HAP-1 (cell line): ENCODE measurements at regions not wholly inside any gene's neighbourhood (a gene's known extent, or its start where the extent isn't known, plus 50 kb on each side); places are given as distances from the start of the nearest gene placed in this dataset.

Source experiments
- DNase-seq, 2 experiments: peaks; one replicate each; pipeline ENCODE4 v3.0.0-alpha.2; 2016 to 2020; ENCODE audit warnings: low spot score in 2 of 2
- H3K27me3 ChIP-seq: fragments of 250-450 bp; sonication (Bioruptor Pico); 2 replicates; pipeline ENCODE4 v1.5.1; 2020; ENCODE audit warnings: low read depth, mild to moderate bottlenecking, moderate library complexity
- H3K36me3 ChIP-seq: fragments of 250-450 bp; sonication (Bioruptor Pico); replicated peaks from 2 replicates; pipeline ENCODE4 v1.5.1; 2020; ENCODE audit warnings: mild to moderate bottlenecking
- H3K4me1 ChIP-seq: fragments of 250-450 bp; sonication (Bioruptor Pico); 2 replicates; pipeline ENCODE4 v1.5.1; 2020; ENCODE audit warnings: mild to moderate bottlenecking
- H3K4me3 ChIP-seq: fragments of 250-450 bp; sonication (Bioruptor Pico); 2 replicates; pipeline ENCODE4 v1.5.1; 2020; ENCODE audit warnings: mild to moderate bottlenecking, moderate library complexity
- H3K9me3 ChIP-seq: fragments of 250-450 bp; sonication (Bioruptor Pico); 2 replicates; pipeline ENCODE4 v1.5.1; 2020; ENCODE audit warnings: mild to moderate bottlenecking, moderate library complexity
- in situ Hi-C: fragments of 300-500 bp; cut with MboI; formaldehyde crosslinking; loops from 3 replicates; pipeline ENCODE4 v1.14.3; 2020; ENCODE audit warnings: low sequenced_read_pairs, inconsistent platforms, mixed read lengths

DNA sequence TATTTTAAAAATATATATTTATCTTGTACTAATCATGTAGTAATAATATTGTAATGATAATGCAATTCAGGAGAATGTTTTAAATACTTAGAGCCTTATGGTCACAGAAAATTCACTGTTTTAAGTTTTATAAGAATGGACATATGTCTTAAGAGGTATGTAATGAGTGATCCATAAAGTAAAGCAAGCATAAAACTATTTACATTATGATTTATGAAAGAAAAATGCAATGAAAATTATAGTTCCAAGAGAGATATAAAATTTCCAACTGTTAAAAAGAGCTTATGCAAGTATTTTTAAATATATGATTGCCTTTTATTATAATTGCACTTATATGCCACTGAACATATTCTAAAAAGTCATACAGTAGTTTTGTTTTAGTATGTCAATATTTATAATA is 157.5 kb upstream of the TARS1 start:
- H3K4me1 ChIP-seq, result no peaks in the 10 kb centered on the region
- in situ Hi-C loops, result no loop called here
- DNase-seq, result no peak
- no peaks in the 10 kb centered on the region; the same call in 1 of the 2 replicates for H3K27me3 ChIP-seq
- H3K4me3 ChIP-seq, result no peak overlapping the region
- H3K9me3 ChIP-seq, result no peaks in the 10 kb centered on the region
- no peaks in the 10 kb centered on the region for H3K36me3 ChIP-seq

- H3K27me3 ChIP-seq, result peaks cover 4% of the 10 kb centered on the region; the same call in 1 of the 2 replicates
- no peaks in the 10 kb centered on the region for H3K4me1 ChIP-seq
- H3K36me3 ChIP-seq, result no peaks in the 10 kb centered on the region
- H3K9me3 ChIP-seq, result no peaks in the 10 kb centered on the region
- in situ Hi-C loops, result no loop called here
- no peak for DNase-seq
- no peak overlapping the region for H3K4me3 ChIP-seq
Measured at GRCh38 chr5:33284681-33285080, 156.1 kb upstream of the TARS1 start.

GRCh38 chr5:33287242-33287641 is 153.5 kb upstream of the TARS1 start:
- no peaks in the 10 kb centered on the region for H3K4me1 ChIP-seq
- no peaks in the 10 kb centered on the region for H3K9me3 ChIP-seq
- H3K36me3 ChIP-seq, result no peaks in the 10 kb centered on the region
- no peak for DNase-seq
- H3K27me3 ChIP-seq, result peaks cover 5% of the 10 kb centered on the region; the same call in 1 of the 2 replicates
- no peak overlapping the region for H3K4me3 ChIP-seq
- in situ Hi-C loops, result no loop called here

DNA sequence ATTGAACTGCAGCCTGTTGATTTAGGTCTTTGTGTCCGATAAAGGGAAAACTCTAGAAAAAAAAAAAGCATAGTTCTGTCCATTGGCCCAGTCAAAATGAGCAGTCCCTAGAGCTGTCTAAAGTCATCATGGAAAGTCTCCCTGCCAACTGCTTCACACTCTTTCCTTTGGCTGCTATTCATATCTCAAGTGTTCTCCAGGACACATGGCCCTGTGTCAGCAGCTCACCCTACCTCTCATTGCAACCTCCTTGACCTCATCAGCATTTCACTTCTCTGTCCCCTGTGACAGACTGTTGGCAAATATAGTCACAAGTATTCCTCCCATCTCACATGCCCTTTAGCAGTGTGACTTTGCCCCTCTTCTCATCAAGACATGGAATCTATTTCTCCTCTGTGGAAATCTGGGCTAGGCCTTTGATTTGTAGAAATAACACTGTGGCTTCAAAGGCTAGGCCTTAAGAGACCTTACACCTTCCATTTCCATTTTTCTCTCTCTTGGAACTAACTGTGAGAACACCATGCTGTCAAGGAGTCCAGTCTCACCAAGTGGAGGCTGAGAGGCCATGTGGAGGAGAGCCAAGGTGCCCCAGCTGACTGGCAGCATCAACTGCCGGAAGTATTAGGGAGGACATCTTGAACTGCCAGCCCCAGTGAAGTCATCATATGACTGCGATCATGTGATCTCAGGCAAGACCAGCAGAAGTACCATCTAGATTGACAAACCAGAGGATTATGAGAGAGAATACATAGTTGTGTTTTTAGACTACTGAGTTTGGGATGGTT is 149.4 kb upstream of the TARS1 start:
- no peak for DNase-seq
- in situ Hi-C loops, result no loop called here

DNA sequence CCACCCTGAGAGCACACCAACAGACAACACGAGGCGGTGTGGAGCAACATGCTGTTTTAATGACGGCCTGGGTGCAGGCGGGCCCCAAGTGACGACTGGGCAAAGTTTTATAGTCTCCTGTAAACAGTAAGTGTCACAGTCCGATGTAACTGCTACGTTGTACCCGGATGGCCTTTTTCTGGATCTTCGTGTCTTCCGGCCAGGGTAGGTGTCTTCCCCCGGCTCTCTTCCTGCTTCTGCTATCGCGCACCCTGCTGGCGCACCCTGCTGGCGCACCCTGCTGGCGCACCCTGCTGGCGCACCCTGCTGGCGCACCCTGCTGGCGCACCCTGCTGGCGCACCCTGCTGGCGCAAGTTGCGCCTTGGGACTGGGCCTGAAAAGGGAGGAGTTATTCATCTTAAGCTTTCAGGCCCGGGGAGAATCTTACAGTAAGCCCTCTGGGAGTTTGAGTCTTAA is 143.0 kb upstream of the TARS1 start:
- no peak overlapping the region for H3K4me3 ChIP-seq
- DNase-seq, result peak in 1 of 2 experiments; percentile 9
- H3K4me1 ChIP-seq, result peaks cover 14% of the 10 kb centered on the region
- in situ Hi-C loops, result no loop called here
- no peaks in the 10 kb centered on the region for H3K9me3 ChIP-seq
- no peaks in the 10 kb centered on the region for H3K36me3 ChIP-seq
- peaks cover 31% of the 10 kb centered on the region for H3K27me3 ChIP-seq

More for the DNA sequence above, 149.4 kb upstream of the TARS1 start:
- no peaks in the 10 kb centered on the region for H3K4me1 ChIP-seq
- H3K36me3 ChIP-seq, result no peaks in the 10 kb centered on the region
- peaks cover 26% of the 10 kb centered on the region; the same call in 1 of the 2 replicates for H3K27me3 ChIP-seq
- no peak overlapping the region for H3K4me3 ChIP-seq
- no peaks in the 10 kb centered on the region for H3K9me3 ChIP-seq

- no peak overlapping the region for H3K4me3 ChIP-seq
- in situ Hi-C loops, result no loop called here
- no peaks in the 10 kb centered on the region for H3K9me3 ChIP-seq
- H3K27me3 ChIP-seq, result peaks cover 25% of the 10 kb centered on the region
- H3K36me3 ChIP-seq, result no peaks in the 10 kb centered on the region
- peaks cover 14% of the 10 kb centered on the region for H3K4me1 ChIP-seq
- DNase-seq, result peak; percentile 74 to 96
Measured at GRCh38 chr5:33299621-33300208, 141.1 kb upstream of the TARS1 start.

- in situ Hi-C loops, result no loop called here
- no peak for DNase-seq
- no peak overlapping the region for H3K4me3 ChIP-seq
- H3K9me3 ChIP-seq, result no peaks in the 10 kb centered on the region
- H3K27me3 ChIP-seq, result peaks cover 21% of the 10 kb centered on the region
- no peaks in the 10 kb centered on the region for H3K36me3 ChIP-seq
- peaks cover 14% of the 10 kb centered on the region for H3K4me1 ChIP-seq
Measured at GRCh38 chr5:33300209-33300742, 140.5 kb upstream of the TARS1 start.

- Histone ChIP-seq H3K36me3 (no peaks in the 10 kb centered on the region), H3K4me3 (no peak overlapping the region), H3K4me1 (peaks cover 14% of the 10 kb centered on the region), H3K9me3 (no peaks in the 10 kb centered on the region), H3K27me3 (peaks cover 24% of the 10 kb centered on the region)
- in situ Hi-C loops, result no loop called here
- peak in 1 of 2 experiments; percentile 64 for DNase-seq
Measured at GRCh38 chr5:33303579-33304095, 137.1 kb upstream of the TARS1 start.

- in situ Hi-C loops, result no loop called here
- DNase-seq, result no peak
- Histone ChIP-seq H3K27me3 (peaks cover 18% of the 10 kb centered on the region), H3K4me1 (peaks cover 6% of the 10 kb centered on the region), H3K9me3 (no peaks in the 10 kb centered on the region), H3K36me3 (no peaks in the 10 kb centered on the region), H3K4me3 (no peak overlapping the region)
Measured at GRCh38 chr5:33304601-33305000, 136.2 kb upstream of the TARS1 start.

GRCh38 chr5:33305572-33305971 is 135.2 kb upstream of the TARS1 start:
- in situ Hi-C loops, result no loop called here
- Histone ChIP-seq H3K9me3 (no peaks in the 10 kb centered on the region), H3K4me3 (no peak overlapping the region), H3K36me3 (no peaks in the 10 kb centered on the region), H3K4me1 (no peaks in the 10 kb centered on the region; the same call in 1 of the 2 replicates), H3K27me3 (peaks cover 18% of the 10 kb centered on the region)
- no peak for DNase-seq

GRCh38 chr5:33306758-33307157 is 134.0 kb upstream of the TARS1 start:
- no peak overlapping the region for H3K4me3 ChIP-seq
- no peaks in the 10 kb centered on the region for H3K36me3 ChIP-seq
- no peak for DNase-seq
- in situ Hi-C loops, result no loop called here
- H3K9me3 ChIP-seq, result no peaks in the 10 kb centered on the region
- H3K27me3 ChIP-seq, result peaks cover 21% of the 10 kb centered on the region
- no peaks in the 10 kb centered on the region; the same call in 1 of the 2 replicates for H3K4me1 ChIP-seq

GRCh38 chr5:33308586-33308985 is 132.2 kb upstream of the TARS1 start:
- Histone ChIP-seq H3K9me3 (no peaks in the 10 kb centered on the region), H3K4me3 (no peak overlapping the region), H3K27me3 (peaks cover 25% of the 10 kb centered on the region), H3K36me3 (no peaks in the 10 kb centered on the region), H3K4me1 (no peaks in the 10 kb centered on the region; the same call in 1 of the 2 replicates)
- in situ Hi-C loops, result no loop called here
- DNase-seq, result no peak

GRCh38 chr5:33309068-33309467 is 131.7 kb upstream of the TARS1 start:
- H3K27me3 ChIP-seq, result peaks cover 25% of the 10 kb centered on the region
- no peak overlapping the region for H3K4me3 ChIP-seq
- no peaks in the 10 kb centered on the region for H3K36me3 ChIP-seq
- H3K9me3 ChIP-seq, result no peaks in the 10 kb centered on the region
- DNase-seq, result no peak
- in situ Hi-C loops, result no loop called here
- no peaks in the 10 kb centered on the region; the same call in 1 of the 2 replicates for H3K4me1 ChIP-seq
